GM23338 (cell line): ENCODE measurements at regions not wholly inside any gene's neighbourhood (a gene's known extent, or its start where the extent isn't known, plus 50 kb on each side); places are given as distances from the start of the nearest gene placed in this dataset.

Experiments
- ATAC-seq: fragments of 200-7000 bp; cut with Tn5 transposase; 3 replicates; pipeline ENCODE4 v1.9.1; 2020
- DNase-seq: peaks from one replicate; pipeline ENCODE4 v3.0.0-alpha.2; 2015; ENCODE audit warnings: low spot score
- H2AFZ ChIP-seq: fragments of 200-600 bp; sonication (generic); 2 replicates; pipeline ENCODE4 v1.8.0; 2016; ENCODE audit warnings: antibody characterized with exemption, mild to moderate bottlenecking, moderate library complexity
- H3F3A ChIP-seq: fragments of 200-600 bp; sonication (generic); replicated peaks from 2 replicates; pipeline ENCODE4 v1.8.0; 2017; ENCODE audit warnings: antibody characterized with exemption, mixed run types, low read depth
- H3K27ac ChIP-seq: fragments of 200-600 bp; sonication (generic); 2 replicates; pipeline ENCODE4 v1.6.1; 2016; ENCODE audit warnings: low read depth
- H3K27me3 ChIP-seq: fragments of 200-600 bp; sonication (generic); 2 replicates; pipeline ENCODE4 v1.8.0; 2016; ENCODE audit warnings: mild to moderate bottlenecking, mixed run types, moderate library complexity; ENCODE audit not compliant: insufficient read depth
- H3K36me3 ChIP-seq: fragments of 200-600 bp; sonication (generic); 2 replicates; pipeline ENCODE4 v1.8.0; 2016; ENCODE audit warnings: mild to moderate bottlenecking; ENCODE audit not compliant: insufficient read depth
- H3K4me1 ChIP-seq: fragments of 200-600 bp; sonication (generic); 2 replicates; pipeline ENCODE4 v1.8.0; 2016; ENCODE audit warnings: mild to moderate bottlenecking, moderate library complexity; ENCODE audit not compliant: insufficient read depth
- H3K4me2 ChIP-seq: fragments of 200-600 bp; sonication (generic); 2 replicates; pipeline ENCODE4 v1.7.1; 2017; ENCODE audit warnings: mixed run types
- H3K4me3 ChIP-seq: fragments of 200-600 bp; sonication (generic); 2 replicates; pipeline ENCODE4 v1.6.1; 2016; ENCODE audit warnings: mixed run types
- H3K79me2 ChIP-seq: fragments of 200-600 bp; sonication (generic); replicated peaks from 2 replicates; pipeline ENCODE4 v1.8.0; 2017; ENCODE audit warnings: mild to moderate bottlenecking; ENCODE audit not compliant: insufficient read depth
- H3K9me2 ChIP-seq: fragments of 200-600 bp; sonication (generic); 2 replicates; pipeline ENCODE4 v1.8.0; 2017; ENCODE audit not compliant: insufficient read depth
- H4K20me1 ChIP-seq: fragments of 200-600 bp; sonication (generic); replicated peaks from 2 replicates; pipeline ENCODE4 v1.8.0; 2017; ENCODE audit warnings: mild to moderate bottlenecking; ENCODE audit not compliant: insufficient read depth
- H3K27ac Mint-ChIP-seq: 2 replicates; pipeline ENCODE4 v1.8.0; 2020; ENCODE audit warnings: inconsistent platforms, mild to moderate bottlenecking, moderate library complexity, mixed read lengths
- H3K27me3 Mint-ChIP-seq: 3 replicates; pipeline ENCODE4 v1.8.0; 2022; ENCODE audit warnings: low read depth, mild to moderate bottlenecking, moderate library complexity, mixed read lengths, inconsistent platforms; ENCODE audit not compliant: insufficient read depth, poor library complexity
- H3K36me3 Mint-ChIP-seq: 3 replicates; pipeline ENCODE4 v1.8.0; 2021; ENCODE audit warnings: low read depth, mild to moderate bottlenecking, inconsistent platforms, moderate library complexity, mixed read lengths
- H3K4me1 Mint-ChIP-seq: 3 replicates; pipeline ENCODE4 v1.8.0; 2020; ENCODE audit warnings: mild to moderate bottlenecking, inconsistent platforms, mixed read lengths
- H3K4me3 Mint-ChIP-seq: 3 replicates; pipeline ENCODE4 v1.8.0; 2021; ENCODE audit warnings: moderate library complexity, mild to moderate bottlenecking, inconsistent platforms, mixed read lengths
- H3K9me3 Mint-ChIP-seq: 3 replicates; pipeline ENCODE4 v1.8.0; 2020; ENCODE audit warnings: moderate library complexity, mild to moderate bottlenecking, inconsistent platforms, mixed read lengths
- CREB1 ChIP-seq: fragments of 250-450 bp; sonication (Bioruptor Pico); IDR thresholded peaks from 2 replicates; pipeline ENCODE4 v1.5.0; 2020; ENCODE audit warnings: low read depth, mild to moderate bottlenecking, moderate library complexity
- EZH2 ChIP-seq: fragments of 200-600 bp; sonication (generic); IDR thresholded peaks from one replicate; pipeline ENCODE4 v1.8.0; 2017; ENCODE audit warnings: antibody characterized with exemption, mild to moderate bottlenecking, low read depth; ENCODE audit not compliant: unreplicated experiment
- EZH2phosphoT487 ChIP-seq: fragments of 200-600 bp; sonication (generic); IDR thresholded peaks from one replicate; pipeline ENCODE4 v1.8.1; 2018; ENCODE audit warnings: antibody characterized with exemption; ENCODE audit not compliant: unreplicated experiment
- NANOG ChIP-seq: IDR thresholded peaks from 2 replicates; pipeline ENCODE4 v1.6.1; 2016; ENCODE audit warnings: antibody characterized with exemption, borderline replicate concordance
- POLR2AphosphoS5 ChIP-seq: IDR thresholded peaks from 2 replicates; pipeline ENCODE4 v1.6.1; 2016; ENCODE audit warnings: antibody characterized with exemption, low read depth
- STAT1 ChIP-seq: IDR thresholded peaks from one replicate; pipeline ENCODE4 v1.6.1; 2016; ENCODE audit warnings: antibody characterized with exemption; ENCODE audit not compliant: unreplicated experiment
- ZNF114 ChIP-seq: fragments of 250-450 bp; sonication (Bioruptor Pico); IDR thresholded peaks from 2 replicates; pipeline ENCODE4 v1.5.0; 2020; ENCODE audit warnings: mild to moderate bottlenecking, moderate library complexity
- TF ChIP-seq, protein P1 (sequence below): IDR thresholded peaks from 2 replicates; pipeline ENCODE4 v1.6.1; 2016; ENCODE audit warnings: antibody characterized with exemption
- TF ChIP-seq, protein P2 (sequence below): IDR thresholded peaks from one replicate; pipeline ENCODE4 v1.6.1; 2018; ENCODE audit warnings: antibody characterized with exemption; ENCODE audit not compliant: unreplicated experiment
- TF ChIP-seq, protein P3 (sequence below): fragments of 250-450 bp; sonication (Bioruptor Pico); IDR thresholded peaks from 2 replicates; pipeline ENCODE4 v1.5.0; 2020; ENCODE audit warnings: mild to moderate bottlenecking, moderate library complexity

DNA sequence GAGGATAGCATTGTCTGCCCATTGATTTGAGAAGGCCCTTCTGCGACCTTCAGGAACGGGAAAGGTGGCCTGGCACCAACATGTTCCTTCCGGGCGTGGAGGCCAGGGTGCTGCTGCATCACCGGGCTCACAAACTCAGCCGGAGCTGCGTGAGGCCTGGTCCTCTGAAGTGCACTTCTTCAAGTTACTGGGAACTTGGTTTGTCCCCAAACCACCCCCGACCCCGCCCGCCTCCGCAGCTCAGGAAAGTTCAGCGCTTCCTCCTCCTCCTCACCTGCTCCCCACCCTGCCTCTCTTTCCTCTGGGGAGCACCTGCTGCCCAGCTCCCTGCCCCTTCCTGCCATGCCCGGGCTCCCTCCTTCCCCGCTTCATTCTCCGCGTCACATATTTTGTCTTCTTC lies 116.0 kb upstream of the LRPAP1 start:
- no peaks in the 10 kb centered on the region for H3K79me2 ChIP-seq
- H3F3A ChIP-seq = no peaks in the 10 kb centered on the region
- no peak overlapping the region for H3K4me2 ChIP-seq
- Mint-ChIP-seq H3K4me1 (peaks cover 9% of the 10 kb centered on the region; the same call in 2 of the 3 replicates), H3K27me3 (peaks cover 15% of the 10 kb centered on the region), H3K4me3 (no peak overlapping the region), H3K36me3 (no peaks in the 10 kb centered on the region), H3K9me3 (no peaks in the 10 kb centered on the region; the same call in 2 of the 3 replicates), H3K27ac (no peak overlapping the region; the same call in 1 of the 2 replicates)
- TF ChIP-seq STAT1 (no peak), CREB1 (CRISPR knock-in tag) (no peak), EZH2 (no peak), NANOG (no peak)
- TF ChIP-seq, protein P1, sequence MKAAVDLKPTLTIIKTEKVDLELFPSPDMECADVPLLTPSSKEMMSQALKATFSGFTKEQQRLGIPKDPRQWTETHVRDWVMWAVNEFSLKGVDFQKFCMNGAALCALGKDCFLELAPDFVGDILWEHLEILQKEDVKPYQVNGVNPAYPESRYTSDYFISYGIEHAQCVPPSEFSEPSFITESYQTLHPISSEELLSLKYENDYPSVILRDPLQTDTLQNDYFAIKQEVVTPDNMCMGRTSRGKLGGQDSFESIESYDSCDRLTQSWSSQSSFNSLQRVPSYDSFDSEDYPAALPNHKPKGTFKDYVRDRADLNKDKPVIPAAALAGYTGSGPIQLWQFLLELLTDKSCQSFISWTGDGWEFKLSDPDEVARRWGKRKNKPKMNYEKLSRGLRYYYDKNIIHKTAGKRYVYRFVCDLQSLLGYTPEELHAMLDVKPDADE = no peak
- no peak overlapping the region for H3K4me3 ChIP-seq
- H3K36me3 ChIP-seq = no peaks in the 10 kb centered on the region
- no peaks in the 10 kb centered on the region for H4K20me1 ChIP-seq
- DNase-seq (no peak), ATAC-seq (no peak)
- no peak overlapping the region for H2AFZ ChIP-seq
- no peak overlapping the region for H3K27ac ChIP-seq
- H3K4me1 ChIP-seq = no peaks in the 10 kb centered on the region
- H3K27me3 ChIP-seq = no peaks in the 10 kb centered on the region
- H3K9me2 ChIP-seq = no peaks in the 10 kb centered on the region

DNA sequence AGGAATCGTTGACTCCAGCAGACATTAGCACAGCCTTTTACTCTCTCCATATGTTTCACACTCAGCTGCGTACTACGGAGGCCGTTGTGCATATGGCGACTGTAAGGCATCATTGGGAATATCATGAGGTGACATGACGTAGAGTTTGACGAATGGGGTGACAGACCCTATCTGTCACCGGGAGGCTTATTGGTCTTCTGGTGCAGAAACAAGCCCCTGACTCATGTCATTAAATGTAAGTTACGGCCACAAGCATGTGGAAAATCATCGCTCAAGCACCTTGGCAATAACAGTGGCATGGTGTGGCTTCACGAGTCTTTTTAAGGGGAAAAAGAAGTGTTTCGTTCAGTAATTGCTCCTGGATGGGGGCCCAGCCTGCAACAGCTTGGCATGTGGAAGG lies 115.2 kb upstream of the LRPAP1 start:
- ATAC-seq = no peak
- H3K9me2 ChIP-seq = no peaks in the 10 kb centered on the region
- no peak overlapping the region for H3K4me3 ChIP-seq
- no peaks in the 10 kb centered on the region for H3K79me2 ChIP-seq
- H3K4me1 ChIP-seq = no peaks in the 10 kb centered on the region
- no peak for DNase-seq
- no peaks in the 10 kb centered on the region for H3K36me3 ChIP-seq
- Mint-ChIP-seq H3K9me3 (no peaks in the 10 kb centered on the region; the same call in 2 of the 3 replicates), H3K27ac (no peak overlapping the region), H3K4me1 (peaks cover 9% of the 10 kb centered on the region; the same call in 2 of the 3 replicates), H3K27me3 (peaks cover 17% of the 10 kb centered on the region), H3K4me3 (no peak overlapping the region), H3K36me3 (no peaks in the 10 kb centered on the region)
- no peaks in the 10 kb centered on the region for H3K27me3 ChIP-seq
- H4K20me1 ChIP-seq = no peaks in the 10 kb centered on the region
- H3K4me2 ChIP-seq = no peak overlapping the region
- no peak overlapping the region for H2AFZ ChIP-seq
- H3F3A ChIP-seq = no peaks in the 10 kb centered on the region
- no peak overlapping the region for H3K27ac ChIP-seq
- TF ChIP-seq ZNF114 (CRISPR knock-in tag) = no peak
- TF ChIP-seq, protein P2, sequence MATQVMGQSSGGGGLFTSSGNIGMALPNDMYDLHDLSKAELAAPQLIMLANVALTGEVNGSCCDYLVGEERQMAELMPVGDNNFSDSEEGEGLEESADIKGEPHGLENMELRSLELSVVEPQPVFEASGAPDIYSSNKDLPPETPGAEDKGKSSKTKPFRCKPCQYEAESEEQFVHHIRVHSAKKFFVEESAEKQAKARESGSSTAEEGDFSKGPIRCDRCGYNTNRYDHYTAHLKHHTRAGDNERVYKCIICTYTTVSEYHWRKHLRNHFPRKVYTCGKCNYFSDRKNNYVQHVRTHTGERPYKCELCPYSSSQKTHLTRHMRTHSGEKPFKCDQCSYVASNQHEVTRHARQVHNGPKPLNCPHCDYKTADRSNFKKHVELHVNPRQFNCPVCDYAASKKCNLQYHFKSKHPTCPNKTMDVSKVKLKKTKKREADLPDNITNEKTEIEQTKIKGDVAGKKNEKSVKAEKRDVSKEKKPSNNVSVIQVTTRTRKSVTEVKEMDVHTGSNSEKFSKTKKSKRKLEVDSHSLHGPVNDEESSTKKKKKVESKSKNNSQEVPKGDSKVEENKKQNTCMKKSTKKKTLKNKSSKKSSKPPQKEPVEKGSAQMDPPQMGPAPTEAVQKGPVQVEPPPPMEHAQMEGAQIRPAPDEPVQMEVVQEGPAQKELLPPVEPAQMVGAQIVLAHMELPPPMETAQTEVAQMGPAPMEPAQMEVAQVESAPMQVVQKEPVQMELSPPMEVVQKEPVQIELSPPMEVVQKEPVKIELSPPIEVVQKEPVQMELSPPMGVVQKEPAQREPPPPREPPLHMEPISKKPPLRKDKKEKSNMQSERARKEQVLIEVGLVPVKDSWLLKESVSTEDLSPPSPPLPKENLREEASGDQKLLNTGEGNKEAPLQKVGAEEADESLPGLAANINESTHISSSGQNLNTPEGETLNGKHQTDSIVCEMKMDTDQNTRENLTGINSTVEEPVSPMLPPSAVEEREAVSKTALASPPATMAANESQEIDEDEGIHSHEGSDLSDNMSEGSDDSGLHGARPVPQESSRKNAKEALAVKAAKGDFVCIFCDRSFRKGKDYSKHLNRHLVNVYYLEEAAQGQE = no peak
- TF ChIP-seq STAT1 = no peak
- TF ChIP-seq, protein P3, sequence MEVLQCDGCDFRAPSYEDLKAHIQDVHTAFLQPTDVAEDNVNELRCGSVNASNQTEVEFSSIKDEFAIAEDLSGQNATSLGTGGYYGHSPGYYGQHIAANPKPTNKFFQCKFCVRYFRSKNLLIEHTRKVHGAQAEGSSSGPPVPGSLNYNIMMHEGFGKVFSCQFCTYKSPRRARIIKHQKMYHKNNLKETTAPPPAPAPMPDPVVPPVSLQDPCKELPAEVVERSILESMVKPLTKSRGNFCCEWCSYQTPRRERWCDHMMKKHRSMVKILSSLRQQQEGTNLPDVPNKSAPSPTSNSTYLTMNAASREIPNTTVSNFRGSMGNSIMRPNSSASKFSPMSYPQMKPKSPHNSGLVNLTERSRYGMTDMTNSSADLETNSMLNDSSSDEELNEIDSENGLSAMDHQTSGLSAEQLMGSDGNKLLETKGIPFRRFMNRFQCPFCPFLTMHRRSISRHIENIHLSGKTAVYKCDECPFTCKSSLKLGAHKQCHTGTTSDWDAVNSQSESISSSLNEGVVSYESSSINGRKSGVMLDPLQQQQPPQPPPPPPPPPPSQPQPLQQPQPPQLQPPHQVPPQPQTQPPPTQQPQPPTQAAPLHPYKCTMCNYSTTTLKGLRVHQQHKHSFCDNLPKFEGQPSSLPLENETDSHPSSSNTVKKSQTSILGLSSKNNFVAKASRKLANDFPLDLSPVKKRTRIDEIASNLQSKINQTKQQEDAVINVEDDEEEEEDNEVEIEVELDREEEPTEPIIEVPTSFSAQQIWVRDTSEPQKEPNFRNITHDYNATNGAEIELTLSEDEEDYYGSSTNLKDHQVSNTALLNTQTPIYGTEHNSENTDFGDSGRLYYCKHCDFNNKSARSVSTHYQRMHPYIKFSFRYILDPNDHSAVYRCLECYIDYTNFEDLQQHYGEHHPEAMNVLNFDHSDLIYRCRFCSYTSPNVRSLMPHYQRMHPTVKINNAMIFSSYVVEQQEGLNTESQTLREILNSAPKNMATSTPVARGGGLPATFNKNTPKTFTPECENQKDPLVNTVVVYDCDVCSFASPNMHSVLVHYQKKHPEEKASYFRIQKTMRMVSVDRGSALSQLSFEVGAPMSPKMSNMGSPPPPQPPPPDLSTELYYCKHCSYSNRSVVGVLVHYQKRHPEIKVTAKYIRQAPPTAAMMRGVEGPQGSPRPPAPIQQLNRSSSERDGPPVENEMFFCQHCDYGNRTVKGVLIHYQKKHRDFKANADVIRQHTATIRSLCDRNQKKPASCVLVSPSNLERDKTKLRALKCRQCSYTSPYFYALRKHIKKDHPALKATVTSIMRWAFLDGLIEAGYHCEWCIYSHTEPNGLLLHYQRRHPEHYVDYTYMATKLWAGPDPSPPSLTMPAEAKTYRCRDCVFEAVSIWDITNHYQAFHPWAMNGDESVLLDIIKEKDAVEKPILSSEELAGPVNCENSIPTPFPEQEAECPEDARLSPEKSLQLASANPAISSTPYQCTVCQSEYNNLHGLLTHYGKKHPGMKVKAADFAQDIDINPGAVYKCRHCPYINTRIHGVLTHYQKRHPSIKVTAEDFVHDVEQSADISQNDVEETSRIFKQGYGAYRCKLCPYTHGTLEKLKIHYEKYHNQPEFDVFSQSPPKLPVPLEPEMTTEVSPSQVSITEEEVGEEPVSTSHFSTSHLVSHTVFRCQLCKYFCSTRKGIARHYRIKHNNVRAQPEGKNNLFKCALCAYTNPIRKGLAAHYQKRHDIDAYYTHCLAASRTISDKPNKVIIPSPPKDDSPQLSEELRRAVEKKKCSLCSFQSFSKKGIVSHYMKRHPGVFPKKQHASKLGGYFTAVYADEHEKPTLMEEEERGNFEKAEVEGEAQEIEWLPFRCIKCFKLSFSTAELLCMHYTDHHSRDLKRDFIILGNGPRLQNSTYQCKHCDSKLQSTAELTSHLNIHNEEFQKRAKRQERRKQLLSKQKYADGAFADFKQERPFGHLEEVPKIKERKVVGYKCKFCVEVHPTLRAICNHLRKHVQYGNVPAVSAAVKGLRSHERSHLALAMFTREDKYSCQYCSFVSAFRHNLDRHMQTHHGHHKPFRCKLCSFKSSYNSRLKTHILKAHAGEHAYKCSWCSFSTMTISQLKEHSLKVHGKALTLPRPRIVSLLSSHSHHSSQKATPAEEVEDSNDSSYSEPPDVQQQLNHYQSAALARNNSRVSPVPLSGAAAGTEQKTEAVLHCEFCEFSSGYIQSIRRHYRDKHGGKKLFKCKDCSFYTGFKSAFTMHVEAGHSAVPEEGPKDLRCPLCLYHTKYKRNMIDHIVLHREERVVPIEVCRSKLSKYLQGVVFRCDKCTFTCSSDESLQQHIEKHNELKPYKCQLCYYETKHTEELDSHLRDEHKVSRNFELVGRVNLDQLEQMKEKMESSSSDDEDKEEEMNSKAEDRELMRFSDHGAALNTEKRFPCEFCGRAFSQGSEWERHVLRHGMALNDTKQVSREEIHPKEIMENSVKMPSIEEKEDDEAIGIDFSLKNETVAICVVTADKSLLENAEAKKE = no peak
- no peak for TF ChIP-seq CREB1 (CRISPR knock-in tag)
- no peak for TF ChIP-seq POLR2AphosphoS5
- TF ChIP-seq, protein P1 = no peak
- no peak for TF ChIP-seq EZH2phosphoT487
- no peak for TF ChIP-seq EZH2
